ENCODE measurements at regions not wholly inside any gene's neighbourhood (a gene's known extent, or its start where the extent isn't known, plus 50 kb on each side); places are given as distances from the start of the nearest gene placed in this dataset.

DNA sequence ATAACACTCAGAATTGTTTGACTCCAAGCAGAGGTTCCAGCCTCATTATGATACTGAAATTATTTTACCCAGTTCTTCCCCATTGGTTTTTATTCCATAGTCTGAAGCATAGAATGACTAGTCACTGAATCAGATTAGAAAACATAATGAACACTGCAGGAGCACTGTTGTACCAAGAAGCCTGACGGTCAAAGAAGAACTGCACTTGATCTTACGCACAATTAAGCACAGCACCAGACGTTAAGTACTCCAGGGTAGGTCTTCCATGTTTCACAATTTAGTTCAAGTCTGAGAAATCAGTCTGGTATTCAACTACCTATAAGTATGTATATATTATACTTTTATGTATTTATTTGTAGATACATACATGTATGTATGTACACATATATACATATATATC lies 973.5 kb upstream of the SPRY2 start:
- Histone ChIP-seq H3K27ac (replicated peaks) (no peak overlapping the region), H3K4me3 (replicated peaks; ENCODE audit: insufficient read depth, low read length) (no peak overlapping the region), H3K27me3 (ENCODE audit: insufficient read depth, poor library complexity, severe bottlenecking) (no peaks in the 10 kb centered on the region)
- DNase-seq (ENCODE audit: low read depth in 1 of 2, low spot score in 1 of 2) = no peak
- TF ChIP-seq, protein P1, sequence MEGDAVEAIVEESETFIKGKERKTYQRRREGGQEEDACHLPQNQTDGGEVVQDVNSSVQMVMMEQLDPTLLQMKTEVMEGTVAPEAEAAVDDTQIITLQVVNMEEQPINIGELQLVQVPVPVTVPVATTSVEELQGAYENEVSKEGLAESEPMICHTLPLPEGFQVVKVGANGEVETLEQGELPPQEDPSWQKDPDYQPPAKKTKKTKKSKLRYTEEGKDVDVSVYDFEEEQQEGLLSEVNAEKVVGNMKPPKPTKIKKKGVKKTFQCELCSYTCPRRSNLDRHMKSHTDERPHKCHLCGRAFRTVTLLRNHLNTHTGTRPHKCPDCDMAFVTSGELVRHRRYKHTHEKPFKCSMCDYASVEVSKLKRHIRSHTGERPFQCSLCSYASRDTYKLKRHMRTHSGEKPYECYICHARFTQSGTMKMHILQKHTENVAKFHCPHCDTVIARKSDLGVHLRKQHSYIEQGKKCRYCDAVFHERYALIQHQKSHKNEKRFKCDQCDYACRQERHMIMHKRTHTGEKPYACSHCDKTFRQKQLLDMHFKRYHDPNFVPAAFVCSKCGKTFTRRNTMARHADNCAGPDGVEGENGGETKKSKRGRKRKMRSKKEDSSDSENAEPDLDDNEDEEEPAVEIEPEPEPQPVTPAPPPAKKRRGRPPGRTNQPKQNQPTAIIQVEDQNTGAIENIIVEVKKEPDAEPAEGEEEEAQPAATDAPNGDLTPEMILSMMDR (IDR thresholded peaks at IDR 0.05; ENCODE audit: insufficient read depth, low read length) = no peak
- no peak for TF ChIP-seq SPI1 (IDR thresholded peaks at IDR 0.05; ENCODE audit: borderline replicate concordance, low read depth)
- no peak for TF ChIP-seq POLR2AphosphoS5 (IDR thresholded peaks at IDR 0.05; ENCODE audit: low read depth)
- no peak for TF ChIP-seq GABPA (IDR thresholded peaks at IDR 0.05; ENCODE audit: low read depth)
- TF ChIP-seq, protein P2, sequence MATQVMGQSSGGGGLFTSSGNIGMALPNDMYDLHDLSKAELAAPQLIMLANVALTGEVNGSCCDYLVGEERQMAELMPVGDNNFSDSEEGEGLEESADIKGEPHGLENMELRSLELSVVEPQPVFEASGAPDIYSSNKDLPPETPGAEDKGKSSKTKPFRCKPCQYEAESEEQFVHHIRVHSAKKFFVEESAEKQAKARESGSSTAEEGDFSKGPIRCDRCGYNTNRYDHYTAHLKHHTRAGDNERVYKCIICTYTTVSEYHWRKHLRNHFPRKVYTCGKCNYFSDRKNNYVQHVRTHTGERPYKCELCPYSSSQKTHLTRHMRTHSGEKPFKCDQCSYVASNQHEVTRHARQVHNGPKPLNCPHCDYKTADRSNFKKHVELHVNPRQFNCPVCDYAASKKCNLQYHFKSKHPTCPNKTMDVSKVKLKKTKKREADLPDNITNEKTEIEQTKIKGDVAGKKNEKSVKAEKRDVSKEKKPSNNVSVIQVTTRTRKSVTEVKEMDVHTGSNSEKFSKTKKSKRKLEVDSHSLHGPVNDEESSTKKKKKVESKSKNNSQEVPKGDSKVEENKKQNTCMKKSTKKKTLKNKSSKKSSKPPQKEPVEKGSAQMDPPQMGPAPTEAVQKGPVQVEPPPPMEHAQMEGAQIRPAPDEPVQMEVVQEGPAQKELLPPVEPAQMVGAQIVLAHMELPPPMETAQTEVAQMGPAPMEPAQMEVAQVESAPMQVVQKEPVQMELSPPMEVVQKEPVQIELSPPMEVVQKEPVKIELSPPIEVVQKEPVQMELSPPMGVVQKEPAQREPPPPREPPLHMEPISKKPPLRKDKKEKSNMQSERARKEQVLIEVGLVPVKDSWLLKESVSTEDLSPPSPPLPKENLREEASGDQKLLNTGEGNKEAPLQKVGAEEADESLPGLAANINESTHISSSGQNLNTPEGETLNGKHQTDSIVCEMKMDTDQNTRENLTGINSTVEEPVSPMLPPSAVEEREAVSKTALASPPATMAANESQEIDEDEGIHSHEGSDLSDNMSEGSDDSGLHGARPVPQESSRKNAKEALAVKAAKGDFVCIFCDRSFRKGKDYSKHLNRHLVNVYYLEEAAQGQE (IDR thresholded peaks at IDR 0.05; ENCODE audit: insufficient replicate concordance, low read depth) = no peak

DNA sequence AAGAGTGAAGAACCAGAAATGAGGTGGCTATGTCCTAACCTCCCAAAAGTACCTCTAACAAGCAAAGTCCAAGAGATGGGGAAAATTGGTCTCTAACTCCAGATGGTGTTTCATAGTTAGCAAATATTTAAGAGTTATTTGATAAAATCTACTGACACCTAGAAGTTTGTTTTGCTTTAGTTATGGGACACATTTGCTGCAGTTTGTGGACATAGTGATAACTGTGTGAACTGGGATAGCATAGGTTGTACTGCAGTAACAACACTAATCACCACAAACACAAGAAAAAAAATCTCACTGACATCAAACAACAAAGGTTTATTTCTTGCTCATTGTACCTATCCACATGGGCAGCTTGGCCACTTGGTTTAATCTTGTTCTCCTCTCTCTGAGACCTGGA lies 965.0 kb upstream of the SPRY2 start:
- no peak for TF ChIP-seq SPI1 (IDR thresholded peaks at IDR 0.05; ENCODE audit: borderline replicate concordance, low read depth)
- TF ChIP-seq, protein P2 (IDR thresholded peaks at IDR 0.05; ENCODE audit: insufficient replicate concordance, low read depth) = no peak
- no peak for TF ChIP-seq POLR2AphosphoS5 (IDR thresholded peaks at IDR 0.05; ENCODE audit: low read depth)
- no peak for TF ChIP-seq GABPA (IDR thresholded peaks at IDR 0.05; ENCODE audit: low read depth)
- TF ChIP-seq, protein P1 (IDR thresholded peaks at IDR 0.05; ENCODE audit: insufficient read depth, low read length) = no peak
- Histone ChIP-seq H3K27ac (replicated peaks) (no peak overlapping the region), H3K4me3 (replicated peaks; ENCODE audit: insufficient read depth, low read length) (no peak overlapping the region), H3K27me3 (ENCODE audit: insufficient read depth, poor library complexity, severe bottlenecking) (no peaks in the 10 kb centered on the region)
- DNase-seq (ENCODE audit: low read depth in 1 of 2, low spot score in 1 of 2) = no peak

DNA sequence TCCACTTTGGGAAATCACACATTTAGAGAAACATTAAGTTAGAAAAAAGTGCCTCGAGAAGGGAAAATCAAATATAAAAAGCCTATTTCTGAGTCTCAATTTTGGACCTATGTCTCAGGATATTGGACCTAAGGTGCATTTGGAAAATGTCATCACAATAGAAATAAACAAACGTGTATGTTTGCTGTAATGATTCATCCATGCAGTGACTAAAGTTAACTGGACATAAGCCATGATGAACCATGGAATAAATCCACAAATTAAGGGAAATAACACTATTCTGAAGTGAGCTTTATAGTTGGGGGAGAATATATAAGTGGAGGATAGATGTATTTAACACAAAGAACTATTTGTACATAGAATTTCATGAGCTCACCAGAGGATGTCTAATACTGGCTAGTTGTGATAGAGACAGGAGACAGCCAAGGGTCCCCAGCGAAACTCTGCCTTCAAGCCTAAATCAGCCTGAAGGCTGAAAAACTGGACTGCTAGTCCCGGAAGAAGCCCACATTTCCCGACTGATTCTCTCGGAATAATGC lies 963.3 kb upstream of the SPRY2 start:
- TF ChIP-seq, protein P2 (IDR thresholded peaks at IDR 0.05; ENCODE audit: insufficient replicate concordance, low read depth) = no peak
- TF ChIP-seq SPI1 (IDR thresholded peaks at IDR 0.05; ENCODE audit: borderline replicate concordance, low read depth) (no peak), POLR2AphosphoS5 (IDR thresholded peaks at IDR 0.05; ENCODE audit: low read depth) (no peak), GABPA (IDR thresholded peaks at IDR 0.05; ENCODE audit: low read depth) (no peak)
- TF ChIP-seq, protein P1 (IDR thresholded peaks at IDR 0.05; ENCODE audit: insufficient read depth, low read length) = no peak
- DNase-seq (ENCODE audit: low read depth in 1 of 2, low spot score in 1 of 2) = no peak
- Histone ChIP-seq H3K27me3 (ENCODE audit: insufficient read depth, poor library complexity, severe bottlenecking) (no peaks in the 10 kb centered on the region), H3K4me3 (replicated peaks; ENCODE audit: insufficient read depth, low read length) (no peak overlapping the region), H3K27ac (replicated peaks) (no peak overlapping the region)

All from HL-60 (cell line).